ENCODE measurements at regions not wholly inside any gene's neighbourhood (a gene's known extent, or its start where the extent isn't known, plus 50 kb on each side); places are given as distances from the start of the nearest gene placed in this dataset.

- TF ChIP-seq NAIF1 (CRISPR knock-in tag; IDR thresholded peaks at IDR 0.05; ENCODE audit: borderline replicate concordance) (no peak), ZNF570 (CRISPR knock-in tag; IDR thresholded peaks at IDR 0.05; ENCODE audit: borderline replicate concordance) (no peak), MTF2 (CRISPR knock-in tag; IDR thresholded peaks at IDR 0.05; ENCODE audit: borderline replicate concordance) (no peak), UBTF (CRISPR knock-in tag; IDR thresholded peaks at IDR 0.05) (0 out of 2 replicates have a peak, but pooled peaks have one; percentile 26), THRA (CRISPR knock-in tag; IDR thresholded peaks at IDR 0.05; ENCODE audit: borderline replicate concordance) (peak; percentile 55; the same call in 1 of the 2 replicates), ZC3H4 (CRISPR knock-in tag; IDR thresholded peaks at IDR 0.05; ENCODE audit: borderline replicate concordance) (no peak), BRD4 (CRISPR knock-in tag; IDR thresholded peaks at IDR 0.05) (no peak), ZSCAN25 (CRISPR knock-in tag; IDR thresholded peaks at IDR 0.05) (no peak), REPIN1 (CRISPR knock-in tag; IDR thresholded peaks at IDR 0.05; ENCODE audit: borderline replicate concordance, low read depth) (peak; percentile 47; the same call in 1 of the 2 replicates), CENPBD1 (CRISPR knock-in tag; IDR thresholded peaks at IDR 0.05; ENCODE audit: borderline replicate concordance, low read depth) (no peak), ZNF841 (CRISPR knock-in tag; IDR thresholded peaks at IDR 0.05; ENCODE audit: borderline replicate concordance) (no peak), PAXIP1 (CRISPR knock-in tag; conservative IDR thresholded peaks at IDR 0.05) (peak; percentile 86), KAT2B (IDR thresholded peaks at IDR 0.05; ENCODE audit: borderline replicate concordance, low read depth, low read length) (peak; percentile 43; the same call in 1 of the 2 replicates), ZNF136 (CRISPR knock-in tag; IDR thresholded peaks at IDR 0.05; ENCODE audit: low read depth) (no peak), ZBTB26 (CRISPR knock-in tag; IDR thresholded peaks at IDR 0.05; ENCODE audit: borderline replicate concordance) (peak; percentile 83), CCAR2 (optimal IDR thresholded peaks at IDR 0.05; ENCODE audit: low read depth, low read length) (no peak), ZNF850 (CRISPR knock-in tag; conservative IDR thresholded peaks at IDR 0.05) (no peak), CC2D1A (CRISPR knock-in tag; IDR thresholded peaks at IDR 0.05) (no peak), ASH2L (IDR thresholded peaks at IDR 0.05; ENCODE audit: insufficient read length, low read depth, low read length) (peak; percentile 73)
These were observed 125.9 kb downstream of the RHOU start (continued) for GRCh38 chr1:228860911-228861831.

Data from HepG2 (cell line).